IPS-18c (cell line): ENCODE measurements at regions not wholly inside any gene's neighbourhood (a gene's known extent, or its start where the extent isn't known, plus 50 kb on each side); places are given as distances from the start of the nearest gene placed in this dataset.
A peak's percentile ranks its signal among the peaks of the same experiment; 100 is the strongest.

Experiments
- H3K4me3 ChIP-seq: 2 replicates; pipeline ENCODE4 v1.7.0; 2013; ENCODE audit warnings: low read depth, mild to moderate bottlenecking, low read length, moderate library complexity; ENCODE audit not compliant: insufficient read depth
- H3K9me3 ChIP-seq: one replicate; pipeline ENCODE4 v1.6.1; 2013; ENCODE audit warnings: mild to moderate bottlenecking, low read length, moderate library complexity; ENCODE audit not compliant: control insufficient read depth, insufficient read depth

GRCh38 chr4:31908261-31908660 lies 1188.1 kb downstream of the PCDH7 start:
- H3K9me3 ChIP-seq = peaks cover 6% of the 10 kb centered on the region
- H3K4me3 ChIP-seq = no peak overlapping the region

GRCh38 chr4:31917334-31917733 lies 1197.2 kb downstream of the PCDH7 start:
- Histone ChIP-seq H3K4me3 (no peak overlapping the region), H3K9me3 (peaks cover 3% of the 10 kb centered on the region)

DNA sequence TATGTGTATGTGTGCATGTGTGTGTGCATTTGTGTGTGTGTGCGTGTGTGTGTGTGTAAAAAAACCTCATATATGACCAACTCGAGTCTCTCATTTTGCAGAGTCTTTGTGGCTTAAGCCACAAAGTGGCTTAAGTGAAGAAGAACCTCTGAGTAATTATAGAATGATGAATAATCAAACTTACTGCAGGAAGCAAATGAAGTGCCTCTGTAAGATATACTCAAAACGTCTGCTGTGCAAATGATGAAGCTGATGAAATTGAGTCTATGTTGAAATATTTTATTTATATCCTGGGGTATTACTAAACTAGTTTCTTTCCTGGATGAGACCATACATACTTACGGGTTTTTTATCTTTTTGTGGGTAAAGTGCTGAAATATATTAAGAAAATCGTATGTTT lies 1198.7 kb downstream of the PCDH7 start:
- Histone ChIP-seq H3K4me3 (no peak overlapping the region), H3K9me3 (peaks cover 3% of the 10 kb centered on the region)

DNA sequence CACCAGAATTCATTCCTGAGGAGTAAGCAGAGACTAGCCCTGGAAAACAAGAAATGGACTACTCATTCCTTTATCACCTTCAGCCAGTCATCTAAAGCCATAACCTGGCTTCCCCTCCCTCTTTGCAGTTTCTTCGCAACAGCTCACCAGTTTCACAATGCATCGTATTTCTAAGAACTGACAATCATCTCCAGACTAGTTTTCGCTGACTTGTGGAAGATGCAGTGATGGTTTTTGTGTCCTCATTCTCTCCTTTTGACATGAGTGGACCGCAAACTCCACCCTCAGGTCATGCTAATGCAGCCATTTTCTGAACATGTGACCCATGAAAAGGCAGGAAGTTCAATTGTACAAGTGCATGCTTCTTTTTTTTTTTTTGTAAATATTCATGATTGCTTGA lies 1203.5 kb downstream of the PCDH7 start:
- Histone ChIP-seq H3K4me3 (no peak overlapping the region), H3K9me3 (no peaks in the 10 kb centered on the region)

- H3K9me3 ChIP-seq = no peaks in the 10 kb centered on the region
Observed at GRCh38 chr4:31929676-31930345, 1209.6 kb downstream of the PCDH7 start.

GRCh38 chr4:31946456-31946855 lies 1226.3 kb downstream of the PCDH7 start:
- peaks cover 2% of the 10 kb centered on the region for H3K9me3 ChIP-seq
- H3K4me3 ChIP-seq = no peak overlapping the region

More at GRCh38 chr4:31929676-31930345, 1209.6 kb downstream of the PCDH7 start:
- H3K4me3 ChIP-seq = no peak overlapping the region

- peaks cover 2% of the 10 kb centered on the region for H3K9me3 ChIP-seq
- no peak overlapping the region for H3K4me3 ChIP-seq
Observed at GRCh38 chr4:31947101-31947500, 1226.9 kb downstream of the PCDH7 start.

DNA sequence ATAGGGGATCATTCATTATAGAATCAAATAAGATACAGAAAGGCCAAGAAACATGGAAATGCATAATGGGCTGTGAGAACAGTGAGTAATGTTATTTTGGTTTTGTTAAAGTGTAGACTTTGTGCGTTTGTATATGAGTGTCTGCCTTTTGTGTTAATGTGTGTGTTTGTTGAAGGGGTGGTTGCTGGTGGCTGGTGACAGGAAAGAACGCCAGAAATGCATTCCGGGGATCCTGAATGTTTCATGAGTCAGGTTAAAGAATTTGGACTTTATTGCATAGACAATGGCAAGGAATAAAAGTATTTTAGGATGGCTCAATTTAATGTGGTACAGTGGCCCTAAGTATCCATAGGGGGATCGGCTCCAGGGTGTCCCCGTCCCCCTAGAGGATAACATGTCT lies 1228.9 kb downstream of the PCDH7 start:
- peaks cover 2% of the 10 kb centered on the region for H3K9me3 ChIP-seq
- H3K4me3 ChIP-seq = no peak overlapping the region

- no peaks in the 10 kb centered on the region for H3K9me3 ChIP-seq
- no peak overlapping the region for H3K4me3 ChIP-seq
Observed at GRCh38 chr4:31955346-31955745, 1235.2 kb downstream of the PCDH7 start.

DNA sequence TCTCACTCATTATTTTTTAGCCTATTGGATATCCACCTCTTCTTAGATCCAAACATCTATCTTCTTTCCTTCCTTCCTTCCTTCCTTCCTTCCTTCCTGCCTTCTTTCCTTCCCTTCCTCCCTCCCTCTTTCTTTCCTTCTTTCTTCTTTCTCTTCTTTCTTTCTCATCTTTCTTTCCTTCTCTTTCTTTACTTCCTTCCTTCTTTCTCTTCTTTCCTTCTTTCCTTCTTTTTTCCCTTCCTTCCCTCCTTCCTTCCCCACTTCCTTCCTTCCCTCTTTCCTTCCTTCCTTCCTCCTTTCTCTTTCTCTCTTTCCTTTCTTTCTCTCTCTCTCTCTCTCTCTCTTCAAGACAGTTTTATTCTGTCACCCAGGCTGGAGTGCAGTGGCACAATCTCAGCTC lies 1239.8 kb downstream of the PCDH7 start:
- Histone ChIP-seq H3K4me3 (no peak overlapping the region), H3K9me3 (no peaks in the 10 kb centered on the region)

DNA sequence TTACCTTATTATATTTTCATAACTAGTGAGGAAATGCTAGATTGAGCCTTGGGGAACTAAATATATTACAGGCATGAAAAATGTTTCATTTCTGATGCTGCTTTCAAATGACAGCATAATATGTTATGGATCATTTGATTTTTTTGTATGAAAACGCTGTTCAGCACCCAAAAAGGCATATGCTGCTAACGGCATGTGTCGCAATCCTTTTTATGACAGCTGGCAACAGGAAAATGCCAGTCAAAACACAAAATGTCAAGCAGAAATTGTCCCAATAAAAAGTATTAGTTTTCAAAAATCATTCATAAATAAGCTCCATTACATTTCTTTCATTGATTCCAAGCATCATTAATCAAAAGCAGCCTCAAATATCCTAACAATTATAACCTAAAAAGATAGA lies 1244.5 kb downstream of the PCDH7 start:
- no peaks in the 10 kb centered on the region for H3K9me3 ChIP-seq
- no peak overlapping the region for H3K4me3 ChIP-seq

DNA sequence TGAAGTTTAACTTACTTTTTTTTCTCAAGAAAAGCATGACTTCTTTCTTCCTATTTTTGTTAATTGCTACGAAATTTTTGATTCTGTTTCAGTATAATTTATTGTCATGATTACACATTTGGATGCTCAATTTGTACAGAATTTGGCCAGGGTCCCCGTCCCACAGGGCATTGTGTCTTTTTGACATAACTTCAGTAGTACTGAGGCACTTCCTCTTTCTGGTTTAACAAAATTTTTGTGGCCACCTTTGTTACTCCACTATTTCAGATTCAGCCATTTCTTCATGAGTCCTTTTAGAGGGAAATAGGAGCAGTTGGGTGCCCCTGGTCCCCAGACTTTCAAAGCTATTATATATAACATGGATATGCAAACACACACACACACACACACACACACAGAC lies 1248.7 kb downstream of the PCDH7 start:
- Histone ChIP-seq H3K9me3 (no peaks in the 10 kb centered on the region), H3K4me3 (no peak overlapping the region)

GRCh38 chr4:31974490-31975002 lies 1254.4 kb downstream of the PCDH7 start:
- Histone ChIP-seq H3K9me3 (no peaks in the 10 kb centered on the region), H3K4me3 (no peak overlapping the region)

GRCh38 chr4:31979988-31980387 lies 1259.8 kb downstream of the PCDH7 start:
- Histone ChIP-seq H3K9me3 (no peaks in the 10 kb centered on the region), H3K4me3 (no peak overlapping the region)

DNA sequence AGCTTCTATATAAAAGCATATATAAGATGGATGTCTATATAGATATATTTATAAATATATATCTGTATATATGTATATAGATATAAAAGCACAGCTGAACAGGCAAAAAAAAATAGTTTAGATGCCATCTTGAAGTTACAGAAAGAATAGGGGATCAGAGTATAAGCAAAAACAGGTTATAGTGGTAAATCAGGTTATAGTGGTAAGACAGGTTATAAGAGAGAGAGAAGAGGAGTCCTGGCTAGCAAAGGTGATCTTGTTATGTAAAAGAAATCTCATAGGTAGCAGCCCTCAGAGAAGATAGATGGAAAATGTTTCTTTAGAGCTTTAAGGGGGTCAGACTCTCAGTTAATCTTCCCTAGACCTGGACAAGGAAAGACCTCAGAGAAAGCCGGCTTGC lies 1263.1 kb downstream of the PCDH7 start:
- Histone ChIP-seq H3K9me3 (no peaks in the 10 kb centered on the region), H3K4me3 (no peak overlapping the region)

- H3K4me3 ChIP-seq = no peak overlapping the region
- no peaks in the 10 kb centered on the region for H3K9me3 ChIP-seq
Observed at GRCh38 chr4:31983677-31984076, 1263.5 kb downstream of the PCDH7 start.

GRCh38 chr4:31984872-31985271 lies 1264.7 kb downstream of the PCDH7 start:
- Histone ChIP-seq H3K9me3 (no peaks in the 10 kb centered on the region), H3K4me3 (no peak overlapping the region)

- H3K9me3 ChIP-seq = no peaks in the 10 kb centered on the region
- H3K4me3 ChIP-seq = peak overlapping the region; percentile 56
Observed at GRCh38 chr4:31995943-31996901, 1276.1 kb downstream of the PCDH7 start.
